ENCODE measurements at regions not wholly inside any gene's neighbourhood (a gene's known extent, or its start where the extent isn't known, plus 50 kb on each side); places are given as distances from the start of the nearest gene placed in this dataset.

DNA sequence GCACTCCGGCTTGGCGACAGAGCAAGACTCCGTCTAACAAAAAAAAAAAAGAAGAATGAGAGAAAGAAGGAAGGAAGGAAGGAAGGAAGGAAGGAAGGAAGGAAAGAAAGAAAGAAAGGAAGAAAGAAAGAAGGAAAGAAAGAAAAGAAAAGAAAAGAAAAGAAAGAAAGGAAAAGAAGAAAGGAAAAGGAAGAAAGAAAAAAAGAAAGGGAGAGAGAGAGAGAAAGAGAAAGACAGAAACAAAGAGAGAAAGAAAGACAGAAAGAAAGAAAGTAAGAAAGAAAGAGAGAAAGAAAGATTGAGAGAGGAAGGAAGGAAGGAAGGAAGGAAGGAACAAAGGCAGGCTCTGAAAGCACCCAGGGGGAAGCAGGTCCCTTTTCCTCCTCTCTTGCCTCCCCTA, 336.6 kb upstream of the GATB start (continued):
- TF ChIP-seq ZNF592 (IDR thresholded peaks at IDR 0.05) (no peak), PBX3 (IDR thresholded peaks at IDR 0.05; ENCODE audit: insufficient replicate concordance, low read depth, low read length) (no peak)

GRCh38 chr4:152095701-152096070, 334.9 kb upstream of the GATB start:
- POLR2A ChIA-PET = no interaction called here
- 0% methylated on average over 1 of the region's 1 CpG for WGBS (ENCODE audit: insufficient coverage, insufficient replicate concordance, low lambda C conversion rate, missing lambda C conversion rate)
- no peaks in the 10 kb centered on the region for H3K36me3 ChIP-seq (ENCODE audit: control insufficient read depth in 2 of 2, insufficient read depth in 2 of 2, low read length in 1 of 2)
- FAIRE-seq (no peak), DNase-seq (ENCODE audit: low read depth, low spot score) (no peak), ATAC-seq (no peak)
- CTCF ChIA-PET = no interaction called here
- no peak overlapping the region for H2AFZ ChIP-seq (ENCODE audit: control insufficient read depth, low read depth, low read length)
- BruUV-seq (replicated peaks) = no TSS peak
- no peaks in the 10 kb centered on the region for H4K20me1 ChIP-seq (ENCODE audit: control insufficient read depth, insufficient read depth)
- no peak overlapping the region for H3K27ac ChIP-seq (ENCODE audit: control insufficient read depth, insufficient read depth)
- no peak overlapping the region for H3K9ac ChIP-seq (ENCODE audit: control insufficient read depth, insufficient read depth, low read length)
- intact Hi-C loops (cut with micrococcal nuclease; ENCODE audit: unreplicated experiment) (no loop called here), in situ Hi-C loops (cut with MboI) (no loop called here)
- no peak overlapping the region for H3K4me2 ChIP-seq (ENCODE audit: control insufficient read depth, insufficient read depth)
- SMC1A ChIA-PET (ENCODE audit: uncharacterized antibody, unreplicated experiment) = no interaction called here
- H3K4me1 ChIP-seq (ENCODE audit: control insufficient read depth, insufficient read depth, low read length) = peaks cover 4% of the 10 kb centered on the region
- H3K9me3 ChIP-seq (replicated peaks; ENCODE audit: control insufficient read depth, insufficient read depth, low read length) = no peaks in the 10 kb centered on the region
- no peaks in the 10 kb centered on the region for H3K79me2 ChIP-seq (ENCODE audit: control insufficient read depth, insufficient read depth, low read length)
- H3K27me3 ChIP-seq (replicated peaks in 1 of 2; ENCODE audit: control insufficient read depth in 2 of 2, insufficient read depth in 2 of 2, low read length in 1 of 2) = no peaks in the 10 kb centered on the region
- RAD21 ChIA-PET (ENCODE audit: unreplicated experiment) = no interaction called here
- H3K4me3 ChIP-seq = no peak overlapping the region
- TF ChIP-seq FOXM1 (IDR thresholded peaks at IDR 0.05; ENCODE audit: low read depth, low read length) (no peak), ZBTB4 (CRISPR knock-in tag; IDR thresholded peaks at IDR 0.05) (no peak), MTA3 (IDR thresholded peaks at IDR 0.05; ENCODE audit: borderline replicate concordance, low read length) (no peak), EED (IDR thresholded peaks at IDR 0.05; ENCODE audit: low read depth) (no peak), BACH1 (IDR thresholded peaks at IDR 0.05; ENCODE audit: borderline replicate concordance) (no peak), MYC (IDR thresholded peaks at IDR 0.05; ENCODE audit: insufficient read depth, insufficient read length, insufficient replicate concordance, low read length, severe bottlenecking) (no peak), POLR2AphosphoS2 (IDR thresholded peaks at IDR 0.05; ENCODE audit: low read depth, low read length) (no peak), NRF1 (conservative IDR thresholded peaks at IDR 0.05; ENCODE audit: low read depth, low read length) (no peak), SREBF2 (IDR thresholded peaks at IDR 0.05; ENCODE audit: low read length) (no peak), NFYB (IDR thresholded peaks at IDR 0.05; ENCODE audit: insufficient read depth, low read depth, low read length) (no peak), JUND (IDR thresholded peaks at IDR 0.05; ENCODE audit: low read depth, low read length) (no peak), RAD51 (IDR thresholded peaks at IDR 0.05) (no peak)

Data from GM12878 (cell line).